ENCODE measurements at regions not wholly inside any gene's neighbourhood (a gene's known extent, or its start where the extent isn't known, plus 50 kb on each side); places are given as distances from the start of the nearest gene placed in this dataset.

- TF ChIP-seq MEIS2 (CRISPR knock-in tag; IDR thresholded peaks at IDR 0.05) (no peak), CERS6 (CRISPR knock-in tag; IDR thresholded peaks at IDR 0.05) (no peak)
Measured at GRCh38 chr13:58144616-58145015, 513.1 kb downstream of the PCDH17 start (continued).

GRCh38 chr13:58151452-58151851, 519.9 kb downstream of the PCDH17 start:
- 0% methylated on average over 2 of the region's 2 CpGs for WGBS (ENCODE audit: low lambda C conversion rate)
- H3K27me3 ChIP-seq (ENCODE audit: control insufficient read depth in 1 of 2, insufficient read depth in 2 of 2, low read length in 2 of 2), result no peaks in the 10 kb centered on the region
- in situ Hi-C loops (cut with HindIII; ENCODE audit: extremely low pct_ligation_motif_present, low pct_unique_long_range_greater_than_20kb) (no loop called here), intact Hi-C loops (cut with micrococcal nuclease; ENCODE audit: unreplicated experiment) (no loop called here)
- DNase-seq (ENCODE audit: low spot score) (no peak), FAIRE-seq (no peak), ATAC-seq (no peak)
- H3K36me3 ChIP-seq (replicated peaks in 1 of 2; ENCODE audit: control insufficient read depth in 1 of 2, insufficient read depth in 2 of 2, low read length in 2 of 2), result no peaks in the 10 kb centered on the region
- H3K79me2 ChIP-seq (ENCODE audit: insufficient read depth, low read length), result no peaks in the 10 kb centered on the region
- BruUV-seq (replicated peaks), result no TSS peak
- no peaks in the 10 kb centered on the region for H4K20me1 ChIP-seq (ENCODE audit: insufficient read depth, low read length)
- H3K27ac ChIP-seq (ENCODE audit: extremely low read length, insufficient read depth, low read length), result no peak overlapping the region
- no peak overlapping the region for H3K4me2 ChIP-seq (ENCODE audit: low read depth, low read length)
- ChIA-PET CTCF (ENCODE audit: low intra/inter-chr PET ratio, low total read pairs) (no interaction called here), POLR2A (no interaction called here)
- H3K9ac ChIP-seq (ENCODE audit: insufficient read depth, low read depth, low read length), result no peak overlapping the region
- peaks cover 55% of the 10 kb centered on the region for H3K9me3 ChIP-seq (ENCODE audit: low read length)
- no peaks in the 10 kb centered on the region for H3K4me1 ChIP-seq (ENCODE audit: insufficient read depth, low read length)
- no peak overlapping the region for H3K4me3 ChIP-seq (replicated peaks in 1 of 3; ENCODE audit: insufficient read depth in 1 of 3, low read depth in 2 of 3, low read length in 3 of 3)
- H2AFZ ChIP-seq (ENCODE audit: low read length), result no peak overlapping the region
- TF ChIP-seq GTF2F1 (IDR thresholded peaks at IDR 0.05; ENCODE audit: low read length) (no peak), ZNF501 (CRISPR knock-in tag; IDR thresholded peaks at IDR 0.05) (no peak), ZNF44 (CRISPR knock-in tag; IDR thresholded peaks at IDR 0.05) (no peak), ZNF850 (CRISPR knock-in tag; conservative IDR thresholded peaks at IDR 0.05) (no peak), HNRNPL (IDR thresholded peaks at IDR 0.05; ENCODE audit: low read depth, low read length) (no peak)

GRCh38 chr13:58160980-58161379, 529.4 kb downstream of the PCDH17 start:
- Histone ChIP-seq H4K20me1 (ENCODE audit: insufficient read depth, low read length) (no peaks in the 10 kb centered on the region), H3K79me2 (ENCODE audit: insufficient read depth, low read length) (no peaks in the 10 kb centered on the region), H3K9me3 (ENCODE audit: low read length) (peaks cover 42% of the 10 kb centered on the region), H2AFZ (ENCODE audit: low read length) (no peak overlapping the region), H3K27me3 (ENCODE audit: control insufficient read depth in 1 of 2, insufficient read depth in 2 of 2, low read length in 2 of 2) (no peaks in the 10 kb centered on the region), H3K4me2 (ENCODE audit: low read depth, low read length) (no peak overlapping the region), H3K27ac (ENCODE audit: extremely low read length, insufficient read depth, low read length) (no peak overlapping the region), H3K9ac (ENCODE audit: insufficient read depth, low read depth, low read length) (no peak overlapping the region), H3K4me3 (replicated peaks in 1 of 3; ENCODE audit: insufficient read depth in 1 of 3, low read depth in 2 of 3, low read length in 3 of 3) (no peak overlapping the region), H3K36me3 (replicated peaks in 1 of 2; ENCODE audit: control insufficient read depth in 1 of 2, insufficient read depth in 2 of 2, low read length in 2 of 2) (no peaks in the 10 kb centered on the region), H3K4me1 (ENCODE audit: insufficient read depth, low read length) (no peaks in the 10 kb centered on the region)
- FAIRE-seq (no peak), ATAC-seq (no peak), DNase-seq (ENCODE audit: low spot score) (no peak)
- BruUV-seq (replicated peaks), result no TSS peak
- CTCF ChIA-PET (ENCODE audit: low intra/inter-chr PET ratio, low total read pairs), result no interaction called here
- POLR2A ChIA-PET, result no interaction called here
- intact Hi-C loops (cut with micrococcal nuclease; ENCODE audit: unreplicated experiment) (no loop called here), in situ Hi-C loops (cut with HindIII; ENCODE audit: extremely low pct_ligation_motif_present, low pct_unique_long_range_greater_than_20kb) (no loop called here)
- TF ChIP-seq HMGXB3 (CRISPR knock-in tag; IDR thresholded peaks at IDR 0.05; ENCODE audit: borderline replicate concordance), result no peak
- peak; percentile 60 for TF ChIP-seq SRSF9 (IDR thresholded peaks at IDR 0.05; ENCODE audit: borderline replicate concordance, insufficient read depth, low read depth, low read length, poor library complexity, severe bottlenecking)
- peak; percentile 83; the same call in 1 of the 2 replicates for TF ChIP-seq U2AF2 (IDR thresholded peaks at IDR 0.05; ENCODE audit: low read depth, low read length)
- no peak for TF ChIP-seq ZFAT (CRISPR knock-in tag; conservative IDR thresholded peaks at IDR 0.05)
- no peak for TF ChIP-seq ZNF441 (CRISPR knock-in tag; IDR thresholded peaks at IDR 0.05; ENCODE audit: borderline replicate concordance)

Data from HepG2 (cell line).